SK-N-SH (cell line): ENCODE measurements at regions not wholly inside any gene's neighbourhood (a gene's known extent, or its start where the extent isn't known, plus 50 kb on each side); places are given as distances from the start of the nearest gene placed in this dataset.
A peak's percentile ranks its signal among the peaks of the same experiment; 100 is the strongest.

Source experiments
- CTCF ChIA-PET: fragments of 300-600, 350-600 bp; formaldehyde crosslinking; extraction: SDS; loops from one replicate; lab custom pipeline; 2021; lab: Yijun Ruan, JAX
- POLR2A ChIA-PET: fragments of 350-600 bp; sonication (Branson Sonifier 250); formaldehyde crosslinking; extraction: SDS; loops from one replicate; lab custom pipeline; 2020; ENCODE audit warnings: antibody characterized with exemption, inconsistent platforms; lab: Yijun Ruan, JAX
- DNase-seq: peaks from one replicate; pipeline ENCODE4 v3.0.0; 2012
- H2AFZ ChIP-seq: fragments of 200-600 bp; sonication (generic); 2 replicates; pipeline ENCODE4 v1.8.1; 2016; ENCODE audit warnings: antibody characterized with exemption, mild to moderate bottlenecking, low read depth
- H3F3A ChIP-seq: fragments of 200-600 bp; sonication (generic); replicated peaks from 2 replicates; pipeline ENCODE3; 2016; ENCODE audit warnings: antibody characterized with exemption, mild to moderate bottlenecking; ENCODE audit not compliant: insufficient read depth
- H3K27ac ChIP-seq, 2 experiments: fragments of 200-500 bp in 1 of 2; fragments of 200-600 bp in 1 of 2; sonication (Bioruptor generic) in 1 of 2; sonication (generic), shearing (Covaris generic) in 1 of 2; 2 replicates each; pipeline versions ENCODE4 v1.5.1 to v1.6.1; 2014 to 2016; ENCODE audit warnings: low read depth in 2 of 2, inconsistent platforms in 1 of 2, low read length in 1 of 2, mild to moderate bottlenecking in 1 of 2, mixed read lengths in 1 of 2
- H3K27me3 ChIP-seq: fragments of 200-600 bp; sonication (generic), shearing (Covaris generic); 2 replicates; pipeline ENCODE4 v1.6.1; 2016; ENCODE audit warnings: mixed run types; ENCODE audit not compliant: insufficient read depth
- H3K36me3 ChIP-seq, 2 experiments: fragments of 200-500 bp in 1 of 2; fragments of 200-600 bp in 1 of 2; sonication (Bioruptor generic) in 1 of 2; sonication (generic) in 1 of 2; replicated peaks in 1 of 2; 2 replicates each; pipeline versions ENCODE3 to v1.5.1; 2014 to 2016; ENCODE audit warnings: low read length in 1 of 2, mild to moderate bottlenecking in 1 of 2; ENCODE audit not compliant: insufficient read depth in 2 of 2, control insufficient read depth in 1 of 2
- H3K4me1 ChIP-seq, 2 experiments: fragments of 200-500 bp in 1 of 2; fragments of 200-600 bp in 1 of 2; sonication (Bioruptor generic) in 1 of 2; sonication (generic), shearing (Covaris generic) in 1 of 2; 2 replicates each; pipeline versions ENCODE4 v1.5.1 to v1.6.1; 2014 to 2016; ENCODE audit warnings: low read depth in 1 of 2, low read length in 1 of 2, mixed run types in 1 of 2; ENCODE audit not compliant: insufficient read depth in 2 of 2, control insufficient read depth in 1 of 2
- H3K4me2 ChIP-seq: fragments of 200-600 bp; sonication (generic), shearing (Covaris generic); 2 replicates; pipeline ENCODE4 v1.6.1; 2017; ENCODE audit warnings: mixed run types
- H3K4me3 ChIP-seq, 2 experiments: fragments of 200-500 bp in 1 of 2; fragments of 200-600 bp in 1 of 2; sonication (Bioruptor generic) in 1 of 2; sonication (generic), shearing (Covaris generic) in 1 of 2; 2 replicates each; pipeline versions ENCODE4 v1.5.1 to v1.8.1; 2014 to 2016; ENCODE audit warnings: low read depth in 2 of 2, inconsistent platforms in 1 of 2, low read length in 1 of 2, mild to moderate bottlenecking in 1 of 2, mixed read lengths in 1 of 2, moderate library complexity in 1 of 2
- H3K79me2 ChIP-seq: fragments of 200-600 bp; sonication (generic); 2 replicates; pipeline ENCODE4 v1.8.1; 2017; ENCODE audit warnings: mild to moderate bottlenecking; ENCODE audit not compliant: insufficient read depth
- H3K9ac ChIP-seq: fragments of 200-600 bp; sonication (generic); 2 replicates; pipeline ENCODE4 v1.6.1; 2017; ENCODE audit warnings: mixed run types
- H3K9me2 ChIP-seq: fragments of 200-600 bp; sonication (generic); 2 replicates; pipeline ENCODE4 v1.6.1; 2017; ENCODE audit warnings: mixed run types
- H3K9me3 ChIP-seq: fragments of 200-600 bp; sonication (generic); 2 replicates; pipeline ENCODE4 v1.6.1; 2017; ENCODE audit warnings: mixed run types, mild to moderate bottlenecking, moderate library complexity
- H4K20me1 ChIP-seq: fragments of 200-600 bp; sonication (generic); 2 replicates; pipeline ENCODE4 v1.6.1; 2017; ENCODE audit warnings: mild to moderate bottlenecking, mixed run types; ENCODE audit not compliant: insufficient read depth
- CHD2 ChIP-seq: fragments of 150-350 bp; IDR thresholded peaks from 2 replicates; pipeline ENCODE4 v1.6.1; 2018; ENCODE audit warnings: low read length; ENCODE audit not compliant: partially characterized antibody
- CTCF ChIP-seq: fragments of 200-600 bp; sonication (generic); IDR thresholded peaks from 2 replicates; pipeline ENCODE4 v1.6.1; 2017; ENCODE audit warnings: antibody characterized with exemption, mild to moderate bottlenecking, moderate library complexity
- ELF1 ChIP-seq: IDR thresholded peaks from 2 replicates; pipeline ENCODE4 v1.4.0; 2012
- EP300 ChIP-seq, 2 experiments: IDR thresholded peaks; 2 replicates each; pipeline versions ENCODE4 v1.4.0 to v1.6.1; 2012; ENCODE audit warnings: borderline replicate concordance in 1 of 2, low read depth in 1 of 2, low read length in 1 of 2
- EZH2phosphoT487 ChIP-seq: fragments of 200-600 bp; sonication (generic); IDR thresholded peaks from 2 replicates; pipeline ENCODE4 v1.6.1; 2017; ENCODE audit warnings: low read depth, mixed run types, mild to moderate bottlenecking, antibody characterized with exemption, moderate library complexity, borderline replicate concordance
- GABPA ChIP-seq: IDR thresholded peaks from 2 replicates; pipeline ENCODE4 v1.4.0; 2012; ENCODE audit warnings: low read depth, mild to moderate bottlenecking
- GATA2 ChIP-seq: sonication (generic); formaldehyde crosslinking; IDR thresholded peaks from 2 replicates; pipeline ENCODE4 v1.5.0; 2020; ENCODE audit warnings: mild to moderate bottlenecking, missing genetic modification reagents
- JUND ChIP-seq: IDR thresholded peaks from 2 replicates; pipeline ENCODE4 v1.4.0; 2012
- MAX ChIP-seq: IDR thresholded peaks from 2 replicates; pipeline ENCODE4 v1.4.0; 2012; ENCODE audit warnings: low read depth
- MXI1 ChIP-seq: IDR thresholded peaks from 2 replicates; pipeline ENCODE4 v1.6.1; 2012; ENCODE audit warnings: mild to moderate bottlenecking, low read depth, low read length, improper control_type of control experiment
- NRF1 ChIP-seq: IDR thresholded peaks from 2 replicates; pipeline ENCODE4 v1.6.1; 2012; ENCODE audit warnings: low read depth, mild to moderate bottlenecking, low read length
- PBX3 ChIP-seq: IDR thresholded peaks from 2 replicates; pipeline ENCODE4; 2012
- POLR2AphosphoS5 ChIP-seq: IDR thresholded peaks from 2 replicates; pipeline ENCODE4 v1.6.1; 2012; ENCODE audit warnings: low read depth, low read length
- REST ChIP-seq: IDR thresholded peaks from 2 replicates; pipeline ENCODE4 v1.6.1; 2012; ENCODE audit warnings: mild to moderate bottlenecking, low read depth, low read length, moderate library complexity
- SMC3 ChIP-seq: IDR thresholded peaks from 2 replicates; pipeline ENCODE4 v1.6.1; 2012; ENCODE audit warnings: low read depth, low read length, improper control_type of control experiment
- TAF1 ChIP-seq: IDR thresholded peaks from 2 replicates; pipeline ENCODE4 v1.6.1; 2012; ENCODE audit warnings: low read depth, mild to moderate bottlenecking, low read length, moderate library complexity, borderline replicate concordance
- TCF12 ChIP-seq: IDR thresholded peaks from 2 replicates; pipeline ENCODE4 v1.4.0; 2012
- USF1 ChIP-seq: IDR thresholded peaks from 2 replicates; pipeline ENCODE4 v1.4.0; 2012; ENCODE audit warnings: low read depth, borderline replicate concordance
- USF2 ChIP-seq: fragments of 150-350 bp; IDR thresholded peaks from 2 replicates; pipeline ENCODE4 v1.6.1; 2017; ENCODE audit warnings: antibody characterized with exemption, low read length, low read depth, borderline replicate concordance
- WGBS: methylation state at CpG from one replicate; pipeline ENCODE4 v1.1.6; 2017; ENCODE audit warnings: low lambda C conversion rate; 5-methylcytosine and 5-hydroxymethylcytosine counted together

GRCh38 chr2:121094101-121094500 lies 190.9 kb downstream of the TFCP2L1 start:
- Histone ChIP-seq H3K4me3 (no peak overlapping the region), H3K4me1 (peaks cover 0 to 2% of the 10 kb centered on the region in 2 experiments; a peak in 2 of 4 replicates), H4K20me1 (no peaks in the 10 kb centered on the region), H3K27me3 (peaks cover 7% of the 10 kb centered on the region; the same call in 1 of the 2 replicates), H3K9ac (no peak overlapping the region), H2AFZ (no peak overlapping the region), H3K79me2 (no peaks in the 10 kb centered on the region), H3K4me2 (no peak overlapping the region), H3F3A (no peaks in the 10 kb centered on the region), H3K9me3 (no peaks in the 10 kb centered on the region), H3K9me2 (no peaks in the 10 kb centered on the region), H3K36me3 (no peaks in the 10 kb centered on the region), H3K27ac (no peak overlapping the region)
- TF ChIP-seq MAX (no peak), TCF12 (peak; percentile 18; the same call in 1 of the 2 replicates)
- no peak for DNase-seq
- ChIA-PET CTCF (interaction anchor here (0.7 to 10.0 kb wide), 16 partner anchors 8 to 435 kb away, joined by 3 to 272 read pairs (median 8); no protein-coding TSS in a partner anchor), POLR2A (no interaction called here)
- 26% methylated on average over 3 of the region's 3 CpGs for WGBS

GRCh38 chr2:121094845-121095244 lies 190.2 kb downstream of the TFCP2L1 start:
- no peaks in the 10 kb centered on the region for H3F3A ChIP-seq
- H2AFZ ChIP-seq = no peak overlapping the region
- H3K27ac ChIP-seq = no peak overlapping the region
- no peaks in the 10 kb centered on the region for H3K9me3 ChIP-seq
- 87% methylated on average over 3 of the region's 3 CpGs for WGBS
- H3K27me3 ChIP-seq = peaks cover 10% of the 10 kb centered on the region
- DNase-seq = no peak
- H3K79me2 ChIP-seq = no peaks in the 10 kb centered on the region
- H3K9ac ChIP-seq = no peak overlapping the region
- CTCF ChIA-PET = interaction anchor here (0.5 to 10.0 kb wide), 59 partner anchors 8 to 752 kb away, joined by 3 to 272 read pairs (median 4); no protein-coding TSS in a partner anchor
- no peak overlapping the region for H3K4me3 ChIP-seq
- no peaks in the 10 kb centered on the region for H3K36me3 ChIP-seq
- no peaks in the 10 kb centered on the region for H3K9me2 ChIP-seq
- POLR2A ChIA-PET = interaction anchor here (1.1 kb wide), 1 partner anchor 9 kb away, joined by 4 read pairs; no protein-coding TSS in a partner anchor
- H3K4me1 ChIP-seq = peaks cover 0 to 4% of the 10 kb centered on the region in 2 experiments; a peak in 2 of 4 replicates
- no peaks in the 10 kb centered on the region for H4K20me1 ChIP-seq
- no peak overlapping the region for H3K4me2 ChIP-seq
- TF ChIP-seq SMC3 (no peak), GATA2 (no peak), JUND (no peak), MXI1 (no peak), NRF1 (no peak), EP300 (IDR thresholded peaks at IDR 0.05; ENCODE audit: borderline replicate concordance in 1 of 2, low read depth in 1 of 2, low read length in 1 of 2) (no peak), ELF1 (no peak), GABPA (no peak), CTCF (no peak), EZH2phosphoT487 (no peak), USF1 (no peak), PBX3 (no peak), POLR2AphosphoS5 (no peak), TAF1 (no peak), USF2 (no peak), REST (no peak), CHD2 (no peak)
